HG03045 (cell line): ENCODE measurements at regions not wholly inside any gene's neighbourhood (a gene's known extent, or its start where the extent isn't known, plus 50 kb on each side); places are given as distances from the start of the nearest gene placed in this dataset.

ENCODE experiments used
- ATAC-seq: cut with Tn5 transposase; IDR thresholded peaks from one replicate; pipeline ENCODE4 v1.9.1; 2021; ENCODE audit warnings: mild to moderate bottlenecking, moderate library complexity; ENCODE audit not compliant: unreplicated experiment

DNA sequence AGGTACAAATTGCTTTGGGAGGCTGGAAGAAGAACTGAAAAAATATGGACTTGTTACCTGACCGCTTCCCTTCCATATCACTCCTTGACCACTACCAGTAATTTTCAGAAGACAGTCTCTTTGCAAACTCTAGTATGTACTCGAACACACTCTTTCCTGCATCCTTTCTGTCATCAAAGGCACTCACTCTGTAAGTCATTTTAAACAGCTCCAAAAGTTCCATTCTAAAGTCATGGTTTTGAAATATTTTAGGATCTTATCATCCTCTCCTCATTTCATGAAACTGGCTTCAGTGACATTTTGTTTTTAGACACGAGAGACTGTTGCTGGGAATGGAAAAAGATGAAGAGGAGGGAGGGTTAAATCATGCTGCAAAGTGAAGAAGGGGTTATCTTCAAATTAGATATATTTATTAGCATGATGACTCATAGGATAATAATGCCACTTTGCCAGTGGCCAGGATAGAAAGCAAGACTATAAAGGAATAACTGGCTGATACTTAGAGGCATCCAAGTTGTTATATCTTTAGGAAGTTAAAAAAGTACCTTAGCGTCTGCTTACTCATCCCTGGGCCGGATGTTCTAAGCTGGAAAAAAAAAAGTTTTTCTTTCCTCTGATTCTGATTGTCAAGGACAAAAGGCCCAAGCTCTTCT is 549.3 kb downstream of the METTL15 start:
- ATAC-seq, result no peak

GRCh38 chr11:28654191-28654590 is 546.0 kb downstream of the METTL15 start:
- no peak for ATAC-seq

DNA sequence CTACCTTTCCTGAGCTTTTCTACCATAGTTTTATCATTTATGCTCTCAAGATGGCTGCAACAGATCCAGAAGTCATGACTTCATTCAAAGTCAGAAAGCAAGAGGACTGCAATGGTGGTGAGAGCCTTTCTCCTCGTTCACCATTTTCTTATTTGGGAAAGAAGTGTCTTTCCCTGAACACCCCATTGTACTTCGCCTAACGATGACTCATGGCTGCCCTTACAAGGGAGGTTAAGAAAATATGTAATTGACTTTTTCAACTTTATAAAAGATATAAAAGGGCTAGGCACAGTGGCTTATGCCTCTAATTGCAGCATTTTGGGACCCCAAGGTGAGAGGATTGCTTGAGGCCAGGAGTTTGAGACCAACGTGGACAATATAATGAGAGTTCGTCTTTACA is 541.7 kb downstream of the METTL15 start:
- no peak for ATAC-seq

DNA sequence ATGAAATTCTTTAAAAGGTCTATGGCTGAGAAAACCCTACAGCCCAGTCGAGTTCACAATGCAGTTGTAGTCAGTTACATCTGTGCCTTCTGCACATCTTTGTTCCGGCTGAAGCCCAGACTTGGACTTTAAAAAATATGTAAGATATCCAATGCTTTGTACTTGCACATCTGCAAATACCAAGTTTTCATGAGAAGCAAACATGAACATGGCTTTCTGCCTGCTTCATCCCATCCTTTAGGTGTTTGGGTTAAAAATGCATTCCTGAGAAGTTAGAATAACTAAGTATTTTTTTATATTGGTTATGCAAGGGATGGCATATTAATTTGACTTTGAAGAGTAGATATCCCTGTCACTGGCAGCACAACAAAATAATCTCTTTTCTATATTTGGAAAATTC is 528.4 kb downstream of the METTL15 start:
- no peak for ATAC-seq

- ATAC-seq, result no peak
Observed at GRCh38 chr11:28636033-28636432, 527.8 kb downstream of the METTL15 start.

DNA sequence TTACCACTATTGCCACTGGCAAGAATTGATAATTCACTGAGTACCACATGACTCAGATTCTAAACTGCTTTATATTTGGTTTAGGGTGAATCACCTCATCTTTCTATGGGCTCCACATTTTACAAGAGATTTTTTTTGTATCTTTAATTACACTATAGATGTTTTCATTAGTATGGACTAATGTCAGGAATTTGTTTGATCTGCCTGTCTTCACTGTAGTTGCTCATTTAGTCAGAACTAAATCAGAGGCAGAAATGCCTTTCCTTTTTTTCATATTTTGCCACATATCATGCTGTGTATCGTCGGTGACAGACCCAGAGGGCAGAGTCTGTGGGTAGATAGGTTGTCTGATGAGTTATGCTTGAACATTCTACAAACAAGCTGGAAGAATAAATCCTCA is 524.1 kb downstream of the METTL15 start:
- no peak for ATAC-seq

DNA sequence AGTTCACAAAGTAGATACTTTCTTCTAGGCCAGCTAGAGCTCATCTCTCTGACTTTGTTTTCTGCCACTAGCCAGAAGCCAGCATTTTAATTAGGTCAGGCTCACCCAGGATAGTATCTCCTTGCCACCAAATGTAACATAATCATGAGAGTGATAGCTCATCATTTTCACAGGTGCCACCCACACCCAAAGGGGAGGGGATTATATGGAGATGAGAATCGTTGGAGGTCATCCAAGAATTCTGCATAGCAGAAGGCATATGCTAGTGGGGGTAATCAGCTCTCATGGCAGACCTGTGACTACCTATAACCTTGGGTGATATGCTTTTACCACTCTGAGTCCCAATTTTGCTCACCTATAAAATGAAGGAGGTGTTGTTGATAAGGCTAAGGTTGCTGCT is 523.0 kb downstream of the METTL15 start:
- ATAC-seq, result no peak

DNA sequence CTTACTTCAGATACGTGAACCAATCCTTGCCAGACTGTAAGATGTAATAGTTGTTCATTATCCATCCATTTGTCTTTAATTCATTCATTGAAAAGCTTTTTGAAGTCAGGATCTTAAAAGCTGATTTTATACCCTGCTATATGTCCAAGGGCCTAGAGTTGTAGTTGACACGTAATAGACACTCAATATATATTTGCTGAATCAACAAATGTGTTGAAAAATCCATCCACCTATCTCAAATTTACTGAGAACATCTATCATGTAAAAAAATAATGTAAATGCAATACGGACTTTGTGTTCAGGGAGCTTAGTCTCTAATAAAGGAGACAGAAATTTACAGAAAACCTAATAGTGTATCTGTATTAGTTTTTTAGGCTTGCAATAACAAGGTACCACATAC is 521.0 kb downstream of the METTL15 start:
- no peak for ATAC-seq

GRCh38 chr11:28628412-28628811 is 520.2 kb downstream of the METTL15 start:
- no peak for ATAC-seq

GRCh38 chr11:28627690-28628255 is 519.6 kb downstream of the METTL15 start:
- no peak for ATAC-seq

DNA sequence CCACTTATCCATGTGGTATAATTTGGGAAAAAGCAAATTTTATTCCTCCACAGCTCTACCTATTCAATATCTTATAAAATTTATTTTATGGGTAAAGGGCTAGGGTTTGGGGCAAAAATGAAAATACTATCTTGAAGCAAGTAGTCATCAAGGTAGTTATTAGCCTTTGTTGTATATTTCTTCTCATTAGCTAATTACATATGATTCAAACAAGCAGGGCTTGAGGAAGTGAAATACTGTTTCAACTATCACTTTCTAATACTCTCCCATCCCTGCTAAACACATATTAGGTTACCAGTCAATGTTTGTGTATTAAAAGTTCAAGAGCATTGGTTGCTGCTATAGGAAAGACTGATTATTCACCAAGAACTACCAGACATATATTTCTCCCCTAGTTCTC is 517.3 kb downstream of the METTL15 start:
- ATAC-seq, result no peak

DNA sequence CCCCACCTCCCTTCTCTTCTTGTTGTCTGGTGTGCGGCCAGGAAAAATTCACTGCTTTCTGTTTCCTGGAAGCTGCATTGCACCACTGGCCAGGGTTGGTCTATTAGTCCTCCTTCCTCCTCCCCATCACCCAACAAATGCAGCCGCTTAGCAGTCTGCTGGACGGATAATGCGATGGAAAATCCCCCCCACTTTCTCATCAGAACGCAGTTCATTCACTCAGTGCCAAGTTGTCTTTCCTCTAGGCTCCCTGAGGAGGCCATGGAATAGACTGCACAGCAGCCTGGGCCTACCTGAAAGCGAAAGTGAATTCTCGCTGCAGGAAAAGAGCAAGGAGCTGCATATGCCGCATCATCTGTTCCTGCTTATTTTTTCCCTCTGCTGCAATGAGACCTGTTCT is 513.6 kb downstream of the METTL15 start:
- ATAC-seq, result no peak

DNA sequence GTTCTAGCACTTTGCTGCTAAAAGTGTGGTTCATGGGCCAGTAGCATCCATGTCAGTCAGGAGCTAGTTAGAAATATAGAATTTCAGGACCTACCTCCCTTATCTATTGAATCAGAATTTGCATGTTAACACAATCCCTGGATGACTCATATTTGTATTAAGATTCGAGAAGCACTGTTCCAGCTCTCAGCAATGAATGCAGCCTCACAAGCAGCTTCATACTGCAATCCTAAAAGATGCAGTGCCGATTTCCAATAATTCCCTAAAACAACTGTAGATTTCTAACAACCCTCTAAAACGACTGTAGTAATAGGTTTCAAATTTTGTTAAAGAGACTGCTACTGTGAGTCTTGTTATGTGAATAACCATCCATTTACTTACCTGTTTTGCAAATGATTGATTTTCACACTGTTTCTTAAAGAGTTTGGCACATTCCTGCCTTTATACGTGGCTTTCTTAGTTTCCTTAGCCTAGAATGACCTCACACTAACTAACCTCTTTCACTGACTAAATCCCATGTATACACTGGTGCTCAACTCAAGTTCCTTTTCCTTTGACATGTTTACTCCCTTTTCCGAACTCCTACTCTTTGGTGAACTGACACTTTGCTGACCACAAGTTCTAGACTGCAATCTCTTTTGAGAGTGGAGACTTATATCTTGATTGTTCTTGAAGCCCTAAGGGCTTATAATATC is 511.8 kb downstream of the METTL15 start:
- no peak for ATAC-seq

- no peak for ATAC-seq
Observed at GRCh38 chr11:28618416-28618815, 510.2 kb downstream of the METTL15 start.

DNA sequence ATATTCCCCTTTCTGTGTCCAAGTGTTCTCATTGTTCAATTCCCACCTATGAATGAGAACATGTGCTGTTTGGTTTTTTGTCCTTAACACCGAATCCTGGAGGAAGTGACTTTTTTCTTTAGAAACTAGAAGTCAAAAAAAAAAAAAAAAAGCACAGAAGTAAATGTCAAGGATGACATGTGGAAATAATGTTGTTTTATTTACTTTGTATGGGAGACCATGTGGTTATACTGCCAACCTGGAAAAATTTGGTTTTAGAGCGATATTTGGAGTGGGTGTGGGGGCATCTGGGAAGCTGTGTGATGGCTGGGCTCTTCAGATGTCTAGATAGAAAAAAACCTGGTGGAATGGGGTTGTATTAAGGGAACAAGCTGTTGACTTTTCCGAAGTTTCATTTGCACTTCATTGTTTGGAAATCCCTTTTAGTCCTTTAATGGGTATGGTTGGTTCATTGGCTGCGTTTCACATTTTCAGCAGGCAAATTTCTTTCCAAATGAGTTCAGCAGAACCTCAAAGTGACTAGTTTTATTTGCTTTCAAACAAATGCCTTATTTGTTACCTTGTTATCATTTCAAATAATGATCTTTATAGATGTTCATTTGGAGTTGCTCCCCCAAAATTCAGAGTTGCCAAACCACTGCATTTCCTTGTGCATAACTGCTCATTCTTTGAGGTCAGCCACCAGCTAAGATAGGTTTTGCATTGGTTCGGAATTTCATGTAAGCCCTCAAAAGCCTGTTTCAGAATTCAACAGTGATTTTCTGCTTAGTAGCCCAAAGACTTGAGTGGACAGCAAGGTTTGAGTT is 508.2 kb downstream of the METTL15 start:
- ATAC-seq, result no peak

DNA sequence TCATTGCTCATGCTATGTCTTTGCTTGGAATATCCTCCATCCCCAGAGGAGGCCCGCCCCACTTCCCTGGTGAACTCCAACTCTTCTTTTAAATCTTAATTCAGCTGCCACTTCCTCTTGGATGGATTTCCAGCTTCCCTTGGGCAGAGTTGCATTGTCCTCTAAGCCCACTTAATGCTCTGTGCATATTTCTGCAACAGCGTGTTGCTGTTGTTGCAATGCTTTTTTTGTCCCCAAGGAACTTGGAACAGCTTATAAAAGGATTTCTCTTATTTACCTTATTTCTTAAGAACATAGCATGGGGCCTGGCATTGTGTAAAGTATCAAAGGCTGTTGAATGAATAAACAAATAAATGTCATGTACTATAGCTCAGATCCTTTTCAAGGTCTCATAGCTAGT is 507.4 kb downstream of the METTL15 start:
- no peak for ATAC-seq

DNA sequence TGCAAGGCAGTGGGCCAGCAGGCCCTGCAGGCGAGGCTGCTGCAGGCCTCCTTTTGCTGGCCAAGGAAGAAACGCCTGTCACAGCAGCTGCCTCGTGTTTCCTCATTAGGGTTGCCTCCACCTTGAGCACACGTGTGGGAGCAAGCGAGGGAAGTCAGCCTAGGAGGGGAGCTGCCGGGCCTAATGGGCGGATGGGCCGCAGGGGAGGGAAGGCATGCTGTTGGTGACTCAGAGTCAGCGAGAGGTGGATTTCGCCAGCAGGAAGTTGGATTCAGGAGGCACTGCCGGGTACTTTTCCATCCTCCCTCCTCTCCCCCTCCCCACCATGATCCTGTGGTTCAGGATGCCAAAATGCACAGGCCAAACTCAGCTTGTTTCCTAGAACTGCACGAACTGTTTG is 498.7 kb downstream of the METTL15 start:
- ATAC-seq, result no peak

DNA sequence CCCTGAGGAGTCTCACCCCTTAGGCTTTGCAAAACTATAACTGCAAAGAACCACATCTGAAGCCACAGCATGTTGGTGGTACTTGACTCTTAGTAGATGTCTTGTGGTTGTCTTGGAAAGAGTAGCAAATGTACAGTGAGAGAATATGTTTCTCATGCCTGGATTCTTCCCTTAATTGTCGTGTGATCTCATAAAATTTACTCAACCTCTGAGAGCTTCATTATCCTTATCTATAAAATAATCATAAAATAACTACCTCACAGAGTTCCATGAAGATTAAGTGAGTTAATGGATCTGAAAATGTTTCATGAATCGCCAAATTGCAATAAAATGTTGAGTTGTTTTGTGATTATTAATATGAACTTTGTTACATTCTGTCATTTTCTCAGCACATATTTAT is 491.5 kb downstream of the METTL15 start:
- ATAC-seq, result no peak

DNA sequence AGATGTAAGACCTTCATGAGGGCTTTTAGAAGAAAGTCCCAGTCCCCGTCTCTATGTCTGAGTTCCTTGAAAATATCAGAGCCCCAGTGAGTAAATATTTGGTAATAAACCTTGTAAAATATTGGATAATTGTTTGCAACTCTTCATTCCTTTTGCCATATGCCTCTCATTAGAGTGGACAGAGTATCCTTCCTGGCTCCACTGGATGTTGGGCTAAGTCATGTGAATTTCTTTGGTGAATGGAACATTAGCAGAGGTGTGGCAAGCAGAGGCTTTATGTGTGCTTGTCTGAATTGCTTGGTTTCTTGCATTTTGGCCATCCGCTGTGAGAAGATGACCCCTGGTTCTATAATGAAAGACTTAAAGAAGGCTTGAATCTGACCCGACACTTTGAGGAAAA is 490.3 kb downstream of the METTL15 start:
- ATAC-seq, result no peak

DNA sequence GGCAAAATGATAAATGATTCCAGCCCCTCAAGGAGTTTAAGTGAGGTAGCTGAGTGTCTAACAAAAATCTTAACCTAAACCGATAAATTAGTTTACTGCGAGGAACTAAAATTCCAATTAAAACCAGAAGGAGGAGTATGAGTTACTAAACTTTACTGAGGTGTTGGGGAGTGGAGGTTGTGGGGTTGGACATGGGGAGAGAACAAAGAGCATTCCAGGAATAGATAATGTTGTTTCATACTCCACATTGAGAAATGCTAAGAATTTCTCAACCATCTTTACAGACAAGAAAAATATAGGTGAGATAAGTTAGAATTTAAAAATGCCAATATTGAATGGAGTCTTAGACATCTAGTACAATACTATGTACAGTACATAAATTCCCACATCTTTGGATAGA is 488.6 kb downstream of the METTL15 start:
- ATAC-seq, result no peak

GRCh38 chr11:28592141-28592540 is 484.0 kb downstream of the METTL15 start:
- no peak for ATAC-seq

DNA sequence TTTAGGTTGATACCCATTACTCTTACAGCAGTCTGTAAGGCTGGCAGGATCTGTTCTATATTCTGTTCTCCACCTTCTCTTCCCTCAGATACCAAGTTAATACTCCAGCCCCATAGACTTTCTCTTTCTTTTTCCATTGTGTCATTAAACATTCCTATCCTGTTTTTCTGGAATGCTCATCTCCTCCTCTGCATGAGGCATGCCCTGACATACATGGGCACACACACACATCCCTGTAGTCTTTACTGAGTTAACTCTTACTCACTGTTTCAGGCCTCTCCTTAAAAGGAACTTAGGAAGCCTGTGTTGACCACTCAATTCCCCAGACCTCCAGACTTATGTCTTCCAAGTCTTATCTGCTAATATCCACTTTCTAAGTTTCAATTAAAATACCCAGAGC is 476.8 kb downstream of the METTL15 start:
- no peak for ATAC-seq
